ENCODE measurements at regions not wholly inside any gene's neighbourhood (a gene's known extent, or its start where the extent isn't known, plus 50 kb on each side); places are given as distances from the start of the nearest gene placed in this dataset.
"Not testable (repeated sequence)": the region's sequence is repeated elsewhere in the genome, so short reads cannot be mapped to it uniquely, and the experiment has no call there.

- no peaks in the 10 kb centered on the region for H3K27me3 Mint-ChIP-seq
- H3K4me3 Mint-ChIP-seq = no peak overlapping the region
- H3K4me1 Mint-ChIP-seq = no peaks in the 10 kb centered on the region
- intact Hi-C loops (cut with DNase I, micrococcal nuclease) = no loop called here
- peaks cover 10% of the 10 kb centered on the region for H3K9me3 Mint-ChIP-seq (ENCODE audit: low read depth)
- POLR2A ChIA-PET = no interaction called here
- H3K36me3 Mint-ChIP-seq (ENCODE audit: low read depth) = no peaks in the 10 kb centered on the region
- DNase-seq (no peak), ATAC-seq (no peak)
- H3K27ac Mint-ChIP-seq = no peak overlapping the region
- CTCF ChIA-PET = no interaction called here
Measured at GRCh38 chr3:104168386-104168785, 1198.3 kb upstream of the ALCAM start.

- H3K9me3 Mint-ChIP-seq (ENCODE audit: low read depth) = no peaks in the 10 kb centered on the region
- H3K27me3 Mint-ChIP-seq = no peaks in the 10 kb centered on the region
- ChIA-PET CTCF (interaction anchor here (1.2 kb wide), 1 partner anchor 17 kb away, joined by 3 read pairs; no protein-coding TSS in a partner anchor), POLR2A (no interaction called here)
- no peak overlapping the region for H3K27ac Mint-ChIP-seq
- no peak for DNase-seq
- intact Hi-C loops (cut with DNase I, micrococcal nuclease) = no loop called here
- no peak for ATAC-seq
- no peak overlapping the region for H3K4me3 Mint-ChIP-seq
- H3K36me3 Mint-ChIP-seq (ENCODE audit: low read depth) = no peaks in the 10 kb centered on the region
- no peaks in the 10 kb centered on the region for H3K4me1 Mint-ChIP-seq
Measured at GRCh38 chr3:104175696-104176095, 1191.0 kb upstream of the ALCAM start.

- Mint-ChIP-seq H3K4me1 (no peaks in the 10 kb centered on the region), H3K9me3 (ENCODE audit: low read depth) (no peaks in the 10 kb centered on the region), H3K27ac (no peak overlapping the region), H3K27me3 (no peaks in the 10 kb centered on the region), H3K36me3 (ENCODE audit: low read depth) (no peaks in the 10 kb centered on the region), H3K4me3 (no peak overlapping the region)
- ATAC-seq (no peak), DNase-seq (no peak)
- intact Hi-C loops (cut with DNase I, micrococcal nuclease) = no loop called here
- POLR2A ChIA-PET = no interaction called here
- CTCF ChIA-PET = interaction anchor here (1.2 kb wide), 1 partner anchor 16 kb away, joined by 3 read pairs; no protein-coding TSS in a partner anchor
Measured at GRCh38 chr3:104176706-104177105, 1190.0 kb upstream of the ALCAM start.

GRCh38 chr3:104178680-104179079, 1188.0 kb upstream of the ALCAM start:
- DNase-seq (no peak), ATAC-seq (no peak)
- intact Hi-C loops (cut with DNase I, micrococcal nuclease) = no loop called here
- H3K27me3 Mint-ChIP-seq = no peaks in the 10 kb centered on the region
- H3K4me1 Mint-ChIP-seq = no peaks in the 10 kb centered on the region
- H3K27ac Mint-ChIP-seq = no peak overlapping the region
- ChIA-PET CTCF (no interaction called here), POLR2A (no interaction called here)
- H3K9me3 Mint-ChIP-seq (ENCODE audit: low read depth) = no peaks in the 10 kb centered on the region
- H3K4me3 Mint-ChIP-seq = no peak overlapping the region
- H3K36me3 Mint-ChIP-seq (ENCODE audit: low read depth) = no peaks in the 10 kb centered on the region

GRCh38 chr3:104180906-104181305, 1185.8 kb upstream of the ALCAM start:
- H3K36me3 Mint-ChIP-seq (ENCODE audit: low read depth) = no peaks in the 10 kb centered on the region
- ChIA-PET POLR2A (no interaction called here), CTCF (no interaction called here)
- no peak overlapping the region for H3K4me3 Mint-ChIP-seq
- no peak for ATAC-seq
- no peaks in the 10 kb centered on the region for H3K27me3 Mint-ChIP-seq
- intact Hi-C loops (cut with DNase I, micrococcal nuclease) = no loop called here
- H3K4me1 Mint-ChIP-seq = no peaks in the 10 kb centered on the region
- H3K27ac Mint-ChIP-seq = no peak overlapping the region
- H3K9me3 Mint-ChIP-seq (ENCODE audit: low read depth) = no peaks in the 10 kb centered on the region
- DNase-seq = no peak

GRCh38 chr3:104190681-104191080, 1176.0 kb upstream of the ALCAM start:
- Mint-ChIP-seq H3K27ac (no peak overlapping the region), H3K36me3 (ENCODE audit: low read depth) (no peaks in the 10 kb centered on the region), H3K4me3 (no peak overlapping the region), H3K9me3 (ENCODE audit: low read depth) (no peaks in the 10 kb centered on the region), H3K27me3 (no peaks in the 10 kb centered on the region), H3K4me1 (no peaks in the 10 kb centered on the region)
- ATAC-seq = no peak
- CTCF ChIA-PET = interaction anchor here (0.5 kb wide), 1 partner anchor 12 kb away, joined by 3 read pairs; no protein-coding TSS in a partner anchor
- DNase-seq = no peak
- intact Hi-C loops (cut with DNase I, micrococcal nuclease) = no loop called here
- POLR2A ChIA-PET = no interaction called here

GRCh38 chr3:104198131-104198530, 1168.6 kb upstream of the ALCAM start:
- no peaks in the 10 kb centered on the region for H3K36me3 Mint-ChIP-seq (ENCODE audit: low read depth)
- H3K4me3 Mint-ChIP-seq = no peak overlapping the region
- intact Hi-C loops (cut with DNase I, micrococcal nuclease) = no loop called here
- ChIA-PET CTCF (no interaction called here), POLR2A (no interaction called here)
- no peak overlapping the region for H3K27ac Mint-ChIP-seq
- no peak for ATAC-seq
- no peaks in the 10 kb centered on the region for H3K4me1 Mint-ChIP-seq
- no peak for DNase-seq
- H3K27me3 Mint-ChIP-seq = no peaks in the 10 kb centered on the region
- no peaks in the 10 kb centered on the region for H3K9me3 Mint-ChIP-seq (ENCODE audit: low read depth)

- H3K4me3 Mint-ChIP-seq = no peak overlapping the region
- ATAC-seq (no peak), DNase-seq (no peak)
- ChIA-PET POLR2A (no interaction called here), CTCF (no interaction called here)
- H3K36me3 Mint-ChIP-seq (ENCODE audit: low read depth) = no peaks in the 10 kb centered on the region
- no peaks in the 10 kb centered on the region for H3K27me3 Mint-ChIP-seq
- H3K27ac Mint-ChIP-seq = no peak overlapping the region
- no peaks in the 10 kb centered on the region for H3K9me3 Mint-ChIP-seq (ENCODE audit: low read depth)
- H3K4me1 Mint-ChIP-seq = no peaks in the 10 kb centered on the region
- intact Hi-C loops (cut with DNase I, micrococcal nuclease) = loop anchor here in 1 of 2 experiments (10.0 kb wide), 1 partner anchor 62 kb away; no protein-coding TSS in a partner anchor
Measured at GRCh38 chr3:104206925-104207324, 1159.8 kb upstream of the ALCAM start.

GRCh38 chr3:104214277-104214676, 1152.4 kb upstream of the ALCAM start:
- Mint-ChIP-seq H3K4me3 (no peak overlapping the region), H3K4me1 (no peaks in the 10 kb centered on the region), H3K9me3 (ENCODE audit: low read depth) (no peaks in the 10 kb centered on the region), H3K36me3 (ENCODE audit: low read depth) (no peaks in the 10 kb centered on the region), H3K27me3 (no peaks in the 10 kb centered on the region), H3K27ac (no peak overlapping the region)
- intact Hi-C loops (cut with DNase I, micrococcal nuclease) = no loop called here
- DNase-seq (no peak), ATAC-seq (no peak)
- ChIA-PET POLR2A (no interaction called here), CTCF (no interaction called here)

- no peaks in the 10 kb centered on the region for H3K36me3 Mint-ChIP-seq (ENCODE audit: low read depth)
- ATAC-seq (no peak), DNase-seq (no peak)
- ChIA-PET POLR2A (no interaction called here), CTCF (no interaction called here)
- H3K4me1 Mint-ChIP-seq = no peaks in the 10 kb centered on the region
- H3K9me3 Mint-ChIP-seq (ENCODE audit: low read depth) = no peaks in the 10 kb centered on the region
- H3K4me3 Mint-ChIP-seq = no peak overlapping the region
- H3K27ac Mint-ChIP-seq = no peak overlapping the region
- intact Hi-C loops (cut with DNase I, micrococcal nuclease) = no loop called here
- H3K27me3 Mint-ChIP-seq = no peaks in the 10 kb centered on the region
Measured at GRCh38 chr3:104214937-104215336, 1151.8 kb upstream of the ALCAM start.

- CTCF ChIA-PET; intact Hi-C loops (cut with DNase I, micrococcal nuclease); H3K27ac Mint-ChIP-seq; H3K36me3 Mint-ChIP-seq (ENCODE audit: low read depth); ATAC-seq; H3K4me1 Mint-ChIP-seq; H3K27me3 Mint-ChIP-seq; H3K4me3 Mint-ChIP-seq; H3K9me3 Mint-ChIP-seq (ENCODE audit: low read depth); DNase-seq; POLR2A ChIA-PET: not testable (repeated sequence)
Measured at GRCh38 chr3:104219046-104219445, 1147.7 kb upstream of the ALCAM start.

- CTCF ChIA-PET = no interaction called here
- intact Hi-C loops (cut with DNase I, micrococcal nuclease) = no loop called here
- Mint-ChIP-seq H3K36me3 (ENCODE audit: low read depth) (no peaks in the 10 kb centered on the region), H3K4me1 (no peaks in the 10 kb centered on the region), H3K27me3 (no peaks in the 10 kb centered on the region), H3K4me3 (no peak overlapping the region), H3K27ac (no peak overlapping the region), H3K9me3 (ENCODE audit: low read depth) (no peaks in the 10 kb centered on the region)
- no peak for DNase-seq
- ATAC-seq = no peak
- POLR2A ChIA-PET = no interaction called here
Measured at GRCh38 chr3:104234442-104235194, 1132.1 kb upstream of the ALCAM start.
